Progenitor cell of endocrine pancreas (in vitro differentiated cells): ENCODE measurements at regions not wholly inside any gene's neighbourhood (a gene's known extent, or its start where the extent isn't known, plus 50 kb on each side); places are given as distances from the start of the nearest gene placed in this dataset.

ENCODE experiments used
- DNase-seq: peaks from one replicate; pipeline ENCODE4 v3.0.0; 2021; ENCODE audit warnings: low spot score; ENCODE audit not compliant: unreplicated experiment
- H3K27ac Mint-ChIP-seq: 2 replicates; pipeline ENCODE4 v1.8.0; 2021; ENCODE audit warnings: mild to moderate bottlenecking, moderate library complexity, mixed read lengths
- H3K27me3 Mint-ChIP-seq: 2 replicates; pipeline ENCODE4 v1.8.0; 2021; ENCODE audit warnings: mixed read lengths
- H3K36me3 Mint-ChIP-seq: 2 replicates; pipeline ENCODE4 v1.8.0; 2022; ENCODE audit warnings: mixed read lengths; ENCODE audit not compliant: insufficient read depth
- H3K4me1 Mint-ChIP-seq: 2 replicates; pipeline ENCODE4 v1.8.0; 2021; ENCODE audit warnings: low read depth, mixed read lengths
- H3K4me3 Mint-ChIP-seq: 2 replicates; pipeline ENCODE4 v1.8.0; 2021; ENCODE audit warnings: low read depth, mild to moderate bottlenecking, moderate library complexity, mixed read lengths
- H3K9me3 Mint-ChIP-seq: 2 replicates; pipeline ENCODE4 v1.8.0; 2021; ENCODE audit warnings: low read depth, mixed read lengths
- TF ChIP-seq, protein P1 (sequence below): fragments of 200-600 bp; sonication (generic); IDR thresholded peaks from one replicate; pipeline ENCODE4 v1.5.0; 2021; ENCODE audit warnings: antibody characterized with exemption, mild to moderate bottlenecking; ENCODE audit not compliant: unreplicated experiment

DNA sequence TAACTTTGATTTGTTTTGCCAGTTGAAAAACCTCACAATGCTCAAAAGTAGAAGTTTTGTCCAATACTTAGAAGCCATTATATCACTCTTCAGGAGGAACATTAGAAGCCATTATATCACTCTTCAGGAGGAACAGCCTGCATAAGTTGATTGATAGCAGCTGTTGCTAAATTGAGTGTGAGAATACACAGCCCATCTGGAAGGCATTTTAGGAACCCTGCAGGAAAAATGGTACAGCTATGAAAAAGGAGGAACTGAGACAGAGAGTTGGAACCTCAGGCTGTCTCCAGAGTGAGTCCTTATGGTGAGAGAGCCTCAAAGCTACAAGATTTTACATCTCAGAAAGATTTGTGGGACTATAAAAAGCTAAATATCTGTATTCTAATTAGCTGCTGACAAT lies 207.0 kb downstream of the MYRFL start:
- H3K4me1 Mint-ChIP-seq: peaks cover 4% of the 10 kb centered on the region
- H3K27ac Mint-ChIP-seq: no peak overlapping the region
- DNase-seq: no peak
- peaks cover 7% of the 10 kb centered on the region for H3K9me3 Mint-ChIP-seq
- no peak overlapping the region for H3K4me3 Mint-ChIP-seq
- no peaks in the 10 kb centered on the region for H3K36me3 Mint-ChIP-seq
- TF ChIP-seq, protein P1, sequence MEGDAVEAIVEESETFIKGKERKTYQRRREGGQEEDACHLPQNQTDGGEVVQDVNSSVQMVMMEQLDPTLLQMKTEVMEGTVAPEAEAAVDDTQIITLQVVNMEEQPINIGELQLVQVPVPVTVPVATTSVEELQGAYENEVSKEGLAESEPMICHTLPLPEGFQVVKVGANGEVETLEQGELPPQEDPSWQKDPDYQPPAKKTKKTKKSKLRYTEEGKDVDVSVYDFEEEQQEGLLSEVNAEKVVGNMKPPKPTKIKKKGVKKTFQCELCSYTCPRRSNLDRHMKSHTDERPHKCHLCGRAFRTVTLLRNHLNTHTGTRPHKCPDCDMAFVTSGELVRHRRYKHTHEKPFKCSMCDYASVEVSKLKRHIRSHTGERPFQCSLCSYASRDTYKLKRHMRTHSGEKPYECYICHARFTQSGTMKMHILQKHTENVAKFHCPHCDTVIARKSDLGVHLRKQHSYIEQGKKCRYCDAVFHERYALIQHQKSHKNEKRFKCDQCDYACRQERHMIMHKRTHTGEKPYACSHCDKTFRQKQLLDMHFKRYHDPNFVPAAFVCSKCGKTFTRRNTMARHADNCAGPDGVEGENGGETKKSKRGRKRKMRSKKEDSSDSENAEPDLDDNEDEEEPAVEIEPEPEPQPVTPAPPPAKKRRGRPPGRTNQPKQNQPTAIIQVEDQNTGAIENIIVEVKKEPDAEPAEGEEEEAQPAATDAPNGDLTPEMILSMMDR: no peak
- H3K27me3 Mint-ChIP-seq: no peaks in the 10 kb centered on the region

DNA sequence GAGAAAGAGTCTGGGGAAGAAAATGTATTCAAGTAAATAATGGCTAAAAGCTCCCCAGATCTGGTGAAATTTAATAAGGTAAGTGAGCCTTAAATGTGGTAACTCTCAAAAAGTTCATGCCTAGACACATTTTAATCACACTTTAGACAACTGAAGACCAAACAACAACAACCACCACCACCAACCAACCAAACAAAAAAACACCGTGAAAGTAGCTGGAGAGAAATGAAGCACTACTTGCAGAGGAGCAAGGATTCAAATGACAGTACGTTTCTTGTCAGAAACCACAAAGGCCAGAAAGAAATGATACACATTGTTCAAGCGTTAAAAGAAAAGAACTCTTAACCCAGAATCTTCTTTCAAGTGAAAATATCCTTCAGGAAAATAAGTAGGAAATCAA lies 208.3 kb downstream of the MYRFL start:
- DNase-seq: no peak
- Mint-ChIP-seq H3K27ac (no peak overlapping the region), H3K9me3 (peaks cover 7% of the 10 kb centered on the region), H3K36me3 (no peaks in the 10 kb centered on the region), H3K27me3 (no peaks in the 10 kb centered on the region), H3K4me3 (no peak overlapping the region), H3K4me1 (peaks cover 4% of the 10 kb centered on the region)
- TF ChIP-seq, protein P1: no peak

DNA sequence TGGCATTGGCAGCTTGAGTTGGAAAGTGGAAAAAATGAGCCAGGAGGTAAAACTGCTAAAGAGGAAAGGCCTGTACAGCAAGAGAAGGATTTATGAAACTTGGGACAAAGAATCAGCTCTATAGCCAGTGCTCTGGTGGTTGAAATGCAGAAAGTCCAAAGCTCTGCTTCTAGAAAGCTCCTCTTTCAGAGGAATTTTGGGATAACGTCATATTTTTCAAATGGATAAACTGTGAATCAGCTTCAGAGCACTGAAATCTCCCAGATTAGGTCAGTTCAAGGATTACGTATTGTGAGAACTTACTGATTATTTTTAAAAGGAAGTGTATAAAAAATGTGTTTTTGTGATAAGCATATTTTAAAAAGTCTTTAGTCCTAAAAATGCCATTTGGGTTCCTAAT lies 203.1 kb upstream of the CNOT2 start:
- Mint-ChIP-seq H3K36me3 (no peaks in the 10 kb centered on the region), H3K27ac (no peak overlapping the region), H3K27me3 (no peaks in the 10 kb centered on the region), H3K4me3 (no peak overlapping the region), H3K9me3 (no peaks in the 10 kb centered on the region), H3K4me1 (peaks cover 9% of the 10 kb centered on the region)
- TF ChIP-seq, protein P1: no peak
- DNase-seq: no peak

DNA sequence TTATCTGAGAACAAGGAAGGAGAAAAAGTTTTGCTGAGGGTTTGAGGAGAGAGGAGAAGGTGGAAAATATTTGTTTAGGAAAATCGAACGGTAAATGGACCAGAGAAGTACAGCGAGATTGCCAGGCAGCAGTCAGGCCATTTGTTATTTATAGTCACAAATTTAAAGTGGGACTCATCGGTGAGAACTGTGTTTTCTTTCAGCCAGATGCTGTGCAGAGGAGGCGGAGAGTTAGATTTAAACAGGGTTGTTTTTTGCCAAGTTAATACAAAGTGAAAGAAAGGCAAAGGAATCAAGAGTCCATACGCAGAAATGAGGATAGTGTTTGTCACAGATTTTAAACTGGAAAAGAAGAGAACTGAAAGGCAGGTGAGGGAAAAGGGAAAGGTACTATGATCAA lies 200.6 kb upstream of the CNOT2 start:
- Mint-ChIP-seq H3K27me3 (no peaks in the 10 kb centered on the region), H3K9me3 (no peaks in the 10 kb centered on the region), H3K36me3 (no peaks in the 10 kb centered on the region), H3K4me3 (no peak overlapping the region), H3K4me1 (peaks cover 9% of the 10 kb centered on the region), H3K27ac (peak overlapping the region; percentile 1)
- TF ChIP-seq, protein P1: no peak
- no peak for DNase-seq

DNA sequence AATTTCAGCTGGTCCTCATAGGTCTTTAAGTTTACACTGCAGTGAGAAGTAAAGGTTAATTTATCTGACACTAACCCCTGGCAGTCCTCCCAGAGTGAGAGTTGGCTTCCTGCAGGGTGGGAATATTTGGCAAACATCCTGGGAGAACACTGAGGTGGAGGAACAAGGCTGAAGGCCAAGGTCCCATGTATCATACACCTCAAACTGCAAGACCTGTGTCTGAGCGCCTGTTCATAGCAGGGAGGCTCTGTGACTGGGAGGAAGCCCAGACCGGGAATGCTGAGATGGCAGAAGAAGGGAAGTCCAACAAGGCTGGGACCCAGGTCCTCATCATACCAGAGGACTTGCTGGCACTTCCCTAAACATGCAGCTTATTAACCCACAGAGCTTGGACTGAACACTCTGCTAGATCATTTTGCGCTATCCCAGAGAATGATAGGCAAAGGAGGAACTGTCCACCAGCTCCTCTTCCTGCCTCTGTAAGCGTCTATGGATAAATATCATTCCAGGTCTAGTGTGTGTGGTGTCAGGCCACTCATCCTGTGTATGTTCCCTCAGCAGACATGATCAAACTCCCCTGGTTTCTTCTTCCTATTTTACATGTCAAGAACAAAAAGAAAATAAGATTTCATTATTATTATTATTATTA lies 199.6 kb upstream of the CNOT2 start:
- no peaks in the 10 kb centered on the region for H3K36me3 Mint-ChIP-seq
- H3K4me3 Mint-ChIP-seq: no peak overlapping the region
- peaks cover 9% of the 10 kb centered on the region for H3K4me1 Mint-ChIP-seq
- no peak overlapping the region for H3K27ac Mint-ChIP-seq
- H3K27me3 Mint-ChIP-seq: no peaks in the 10 kb centered on the region
- no peaks in the 10 kb centered on the region for H3K9me3 Mint-ChIP-seq
- TF ChIP-seq, protein P1: no peak
- DNase-seq: no peak
